SK-N-SH treated with all-trans-retinoic acid at 6 μM for 48 hours (cell line): ENCODE measurements at regions not wholly inside any gene's neighbourhood (a gene's known extent, or its start where the extent isn't known, plus 50 kb on each side); places are given as distances from the start of the nearest gene placed in this dataset.

Experiments used
- ARNTL ChIP-seq: fragments of 450-650 bp; formaldehyde crosslinking; IDR thresholded peaks from 2 replicates; pipeline ENCODE4 v1.5.0; 2020; ENCODE audit warnings: low read depth, mild to moderate bottlenecking, moderate library complexity, borderline replicate concordance
- BACH2 ChIP-seq: fragments of 250-450 bp; sonication (Bioruptor Pico); IDR thresholded peaks from 2 replicates; pipeline ENCODE4 v1.9.0; 2021; ENCODE audit warnings: mild to moderate bottlenecking, borderline replicate concordance
- CSDC2 ChIP-seq: fragments of 250-450 bp; sonication (Bioruptor Pico); IDR thresholded peaks from 2 replicates; pipeline ENCODE4 v1.5.0; 2020; ENCODE audit warnings: mild to moderate bottlenecking, moderate library complexity
- ESRRG ChIP-seq: fragments of 250-450 bp; sonication (Bioruptor Pico); IDR thresholded peaks from 2 replicates; pipeline ENCODE4 v1.6.1; 2021; ENCODE audit warnings: mild to moderate bottlenecking
- GLIS3 ChIP-seq: fragments of 250-450 bp; sonication (Bioruptor Pico); IDR thresholded peaks from 2 replicates; pipeline ENCODE4 v1.5.0; 2020; ENCODE audit warnings: mild to moderate bottlenecking, moderate library complexity
- ISL1 ChIP-seq: fragments of 250-450 bp; sonication (Bioruptor Pico); IDR thresholded peaks from 2 replicates; pipeline ENCODE4 v2.1.2; 2022; ENCODE audit warnings: mild to moderate bottlenecking, moderate library complexity
- RARB ChIP-seq: fragments of 250-450 bp; sonication (Bioruptor Pico); IDR thresholded peaks from 2 replicates; pipeline ENCODE4 v1.8.0; 2021; ENCODE audit warnings: mild to moderate bottlenecking, moderate library complexity
- TCF4 ChIP-seq: fragments of 250-450 bp; sonication (Bioruptor Pico); IDR thresholded peaks from 2 replicates; pipeline ENCODE4 v1.8.0; 2021; ENCODE audit warnings: mild to moderate bottlenecking, moderate library complexity, borderline replicate concordance
- ZC3H10 ChIP-seq: fragments of 250-450 bp; sonication (Bioruptor Pico); IDR thresholded peaks from 2 replicates; pipeline ENCODE4 v1.5.1; 2021; ENCODE audit warnings: mild to moderate bottlenecking, moderate library complexity
- ZFP3 ChIP-seq: fragments of 250-450 bp; sonication (Bioruptor Pico); IDR thresholded peaks from 2 replicates; pipeline ENCODE4 v1.5.0; 2020; ENCODE audit warnings: mild to moderate bottlenecking, moderate library complexity
- ZNF8 ChIP-seq: fragments of 450-650 bp; formaldehyde crosslinking; IDR thresholded peaks from 2 replicates; pipeline ENCODE4 v1.5.0; 2020; ENCODE audit warnings: mild to moderate bottlenecking, moderate library complexity
- TF ChIP-seq, protein P1 (sequence below): fragments of 250-450 bp; sonication (Bioruptor Pico); IDR thresholded peaks from 2 replicates; pipeline ENCODE4 v1.5.0; 2020; ENCODE audit warnings: mild to moderate bottlenecking, moderate library complexity
- TF ChIP-seq, protein P2 (sequence below): fragments of 250-450 bp; sonication (Bioruptor Pico); IDR thresholded peaks from 2 replicates; pipeline ENCODE4 v1.8.0; 2020; ENCODE audit warnings: mild to moderate bottlenecking, moderate library complexity, borderline replicate concordance
- TF ChIP-seq, protein P3 (sequence below): fragments of 250-450 bp; sonication (Bioruptor Pico); IDR thresholded peaks from 2 replicates; pipeline ENCODE4 v1.5.1; 2020; ENCODE audit warnings: low read depth, mild to moderate bottlenecking, moderate library complexity

DNA sequence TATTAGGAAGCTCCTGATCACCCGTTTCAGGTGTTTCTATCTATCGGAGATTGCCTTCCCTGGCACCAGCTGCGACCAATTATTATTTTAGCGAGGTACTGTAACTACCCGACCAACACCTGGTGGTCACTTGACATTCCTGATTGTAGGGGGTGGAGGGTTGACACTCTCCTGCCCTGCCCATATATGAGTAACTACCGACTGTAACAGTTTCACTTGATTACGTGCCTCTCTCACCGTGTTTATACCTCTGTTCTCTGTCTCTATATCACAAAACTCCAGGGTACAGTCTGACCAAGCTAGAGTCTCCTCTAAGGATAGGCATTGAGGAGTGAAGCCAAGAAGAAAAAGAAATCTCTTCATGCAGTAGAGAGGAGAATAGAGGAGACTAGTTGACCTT, 268.0 kb upstream of the LRATD1 start:
- TF ChIP-seq, protein P1, sequence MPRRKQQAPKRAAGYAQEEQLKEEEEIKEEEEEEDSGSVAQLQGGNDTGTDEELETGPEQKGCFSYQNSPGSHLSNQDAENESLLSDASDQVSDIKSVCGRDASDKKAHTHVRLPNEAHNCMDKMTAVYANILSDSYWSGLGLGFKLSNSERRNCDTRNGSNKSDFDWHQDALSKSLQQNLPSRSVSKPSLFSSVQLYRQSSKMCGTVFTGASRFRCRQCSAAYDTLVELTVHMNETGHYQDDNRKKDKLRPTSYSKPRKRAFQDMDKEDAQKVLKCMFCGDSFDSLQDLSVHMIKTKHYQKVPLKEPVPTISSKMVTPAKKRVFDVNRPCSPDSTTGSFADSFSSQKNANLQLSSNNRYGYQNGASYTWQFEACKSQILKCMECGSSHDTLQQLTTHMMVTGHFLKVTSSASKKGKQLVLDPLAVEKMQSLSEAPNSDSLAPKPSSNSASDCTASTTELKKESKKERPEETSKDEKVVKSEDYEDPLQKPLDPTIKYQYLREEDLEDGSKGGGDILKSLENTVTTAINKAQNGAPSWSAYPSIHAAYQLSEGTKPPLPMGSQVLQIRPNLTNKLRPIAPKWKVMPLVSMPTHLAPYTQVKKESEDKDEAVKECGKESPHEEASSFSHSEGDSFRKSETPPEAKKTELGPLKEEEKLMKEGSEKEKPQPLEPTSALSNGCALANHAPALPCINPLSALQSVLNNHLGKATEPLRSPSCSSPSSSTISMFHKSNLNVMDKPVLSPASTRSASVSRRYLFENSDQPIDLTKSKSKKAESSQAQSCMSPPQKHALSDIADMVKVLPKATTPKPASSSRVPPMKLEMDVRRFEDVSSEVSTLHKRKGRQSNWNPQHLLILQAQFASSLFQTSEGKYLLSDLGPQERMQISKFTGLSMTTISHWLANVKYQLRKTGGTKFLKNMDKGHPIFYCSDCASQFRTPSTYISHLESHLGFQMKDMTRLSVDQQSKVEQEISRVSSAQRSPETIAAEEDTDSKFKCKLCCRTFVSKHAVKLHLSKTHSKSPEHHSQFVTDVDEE (CRISPR knock-in tag) = no peak
- TF ChIP-seq, protein P2, sequence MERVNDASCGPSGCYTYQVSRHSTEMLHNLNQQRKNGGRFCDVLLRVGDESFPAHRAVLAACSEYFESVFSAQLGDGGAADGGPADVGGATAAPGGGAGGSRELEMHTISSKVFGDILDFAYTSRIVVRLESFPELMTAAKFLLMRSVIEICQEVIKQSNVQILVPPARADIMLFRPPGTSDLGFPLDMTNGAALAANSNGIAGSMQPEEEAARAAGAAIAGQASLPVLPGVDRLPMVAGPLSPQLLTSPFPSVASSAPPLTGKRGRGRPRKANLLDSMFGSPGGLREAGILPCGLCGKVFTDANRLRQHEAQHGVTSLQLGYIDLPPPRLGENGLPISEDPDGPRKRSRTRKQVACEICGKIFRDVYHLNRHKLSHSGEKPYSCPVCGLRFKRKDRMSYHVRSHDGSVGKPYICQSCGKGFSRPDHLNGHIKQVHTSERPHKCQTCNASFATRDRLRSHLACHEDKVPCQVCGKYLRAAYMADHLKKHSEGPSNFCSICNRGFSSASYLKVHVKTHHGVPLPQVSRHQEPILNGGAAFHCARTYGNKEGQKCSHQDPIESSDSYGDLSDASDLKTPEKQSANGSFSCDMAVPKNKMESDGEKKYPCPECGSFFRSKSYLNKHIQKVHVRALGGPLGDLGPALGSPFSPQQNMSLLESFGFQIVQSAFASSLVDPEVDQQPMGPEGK (CRISPR knock-in tag) = no peak
- TF ChIP-seq RARB (CRISPR knock-in tag) (no peak), ZNF8 (no peak), ZFP3 (CRISPR knock-in tag) (no peak), ZC3H10 (CRISPR knock-in tag) (no peak), GLIS3 (no peak), BACH2 (no peak), TCF4 (CRISPR knock-in tag) (no peak), ISL1 (CRISPR knock-in tag) (no peak), CSDC2 (CRISPR knock-in tag) (no peak), ESRRG (CRISPR knock-in tag) (no peak), ARNTL (CRISPR knock-in tag) (no peak)
- TF ChIP-seq, protein P3, sequence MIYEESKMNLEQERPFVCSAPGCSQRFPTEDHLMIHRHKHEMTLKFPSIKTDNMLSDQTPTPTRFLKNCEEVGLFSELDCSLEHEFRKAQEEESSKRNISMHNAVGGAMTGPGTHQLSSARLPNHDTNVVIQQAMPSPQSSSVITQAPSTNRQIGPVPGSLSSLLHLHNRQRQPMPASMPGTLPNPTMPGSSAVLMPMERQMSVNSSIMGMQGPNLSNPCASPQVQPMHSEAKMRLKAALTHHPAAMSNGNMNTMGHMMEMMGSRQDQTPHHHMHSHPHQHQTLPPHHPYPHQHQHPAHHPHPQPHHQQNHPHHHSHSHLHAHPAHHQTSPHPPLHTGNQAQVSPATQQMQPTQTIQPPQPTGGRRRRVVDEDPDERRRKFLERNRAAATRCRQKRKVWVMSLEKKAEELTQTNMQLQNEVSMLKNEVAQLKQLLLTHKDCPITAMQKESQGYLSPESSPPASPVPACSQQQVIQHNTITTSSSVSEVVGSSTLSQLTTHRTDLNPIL (CRISPR knock-in tag) = no peak
